ENCODE measurements at regions not wholly inside any gene's neighbourhood (a gene's known extent, or its start where the extent isn't known, plus 50 kb on each side); places are given as distances from the start of the nearest gene placed in this dataset.

DNA sequence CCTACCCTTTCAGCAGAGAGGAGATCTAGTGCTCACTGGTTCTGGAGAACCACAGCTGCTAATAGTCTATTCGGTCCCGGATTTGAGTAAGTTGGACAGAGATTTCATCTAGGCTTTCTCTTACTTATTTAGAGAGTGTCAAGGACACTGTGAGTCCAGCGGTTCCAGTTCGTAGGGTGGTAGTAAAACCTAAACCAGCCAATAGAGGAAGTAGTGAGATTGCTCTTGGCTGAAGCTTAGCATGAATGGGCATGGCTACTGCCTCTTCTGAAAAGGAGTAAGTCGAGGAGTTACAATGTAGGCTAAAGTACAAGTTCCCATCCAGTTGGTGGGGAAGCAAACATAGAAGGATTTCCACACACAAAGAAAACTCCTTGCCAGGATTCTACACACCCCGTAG lies 109.6 kb upstream of the MOCS2 start:
- intact Hi-C loops (cut with DNase I) = no loop called here
- Histone ChIP-seq H3K4me1 (no peaks in the 10 kb centered on the region), H3K27ac (no peak overlapping the region), H3K4me3 (no peak overlapping the region), H3K36me3 (no peaks in the 10 kb centered on the region), H3K27me3 (no peaks in the 10 kb centered on the region), H3K9me3 (peaks cover 0 to 12% of the 10 kb centered on the region in 2 donors)
- no peak for DNase-seq (ENCODE audit: low spot score in 2 of 2)
- TF ChIP-seq, protein P1, sequence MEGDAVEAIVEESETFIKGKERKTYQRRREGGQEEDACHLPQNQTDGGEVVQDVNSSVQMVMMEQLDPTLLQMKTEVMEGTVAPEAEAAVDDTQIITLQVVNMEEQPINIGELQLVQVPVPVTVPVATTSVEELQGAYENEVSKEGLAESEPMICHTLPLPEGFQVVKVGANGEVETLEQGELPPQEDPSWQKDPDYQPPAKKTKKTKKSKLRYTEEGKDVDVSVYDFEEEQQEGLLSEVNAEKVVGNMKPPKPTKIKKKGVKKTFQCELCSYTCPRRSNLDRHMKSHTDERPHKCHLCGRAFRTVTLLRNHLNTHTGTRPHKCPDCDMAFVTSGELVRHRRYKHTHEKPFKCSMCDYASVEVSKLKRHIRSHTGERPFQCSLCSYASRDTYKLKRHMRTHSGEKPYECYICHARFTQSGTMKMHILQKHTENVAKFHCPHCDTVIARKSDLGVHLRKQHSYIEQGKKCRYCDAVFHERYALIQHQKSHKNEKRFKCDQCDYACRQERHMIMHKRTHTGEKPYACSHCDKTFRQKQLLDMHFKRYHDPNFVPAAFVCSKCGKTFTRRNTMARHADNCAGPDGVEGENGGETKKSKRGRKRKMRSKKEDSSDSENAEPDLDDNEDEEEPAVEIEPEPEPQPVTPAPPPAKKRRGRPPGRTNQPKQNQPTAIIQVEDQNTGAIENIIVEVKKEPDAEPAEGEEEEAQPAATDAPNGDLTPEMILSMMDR (IDR thresholded peaks at IDR 0.05) = no peak

DNA sequence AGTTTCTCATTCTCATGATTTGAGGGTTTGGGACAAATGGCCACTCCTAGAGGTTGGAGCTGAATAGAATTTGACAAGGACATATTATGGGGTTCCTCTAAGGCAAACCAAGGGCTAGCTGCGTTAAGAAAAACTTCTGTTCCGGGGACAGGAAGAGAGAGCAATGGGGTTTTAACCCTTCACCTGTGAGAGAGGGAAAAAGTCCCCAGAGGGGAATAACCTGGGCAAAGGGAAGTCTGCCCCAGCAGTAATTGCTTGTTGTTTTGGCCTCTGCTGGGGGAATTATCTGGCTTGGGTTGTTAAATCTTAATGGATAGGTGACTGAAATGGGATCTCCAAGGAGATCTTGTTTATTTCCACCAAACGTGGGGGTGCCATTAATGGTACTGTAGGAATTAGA lies 110.1 kb upstream of the MOCS2 start:
- no peaks in the 10 kb centered on the region for H3K4me1 ChIP-seq
- H3K36me3 ChIP-seq = no peaks in the 10 kb centered on the region
- DNase-seq (ENCODE audit: low spot score in 2 of 2) = no peak
- H3K4me3 ChIP-seq = no peak overlapping the region
- no peaks in the 10 kb centered on the region for H3K27me3 ChIP-seq
- peaks cover 0 to 12% of the 10 kb centered on the region in 2 donors for H3K9me3 ChIP-seq
- TF ChIP-seq, protein P1 (IDR thresholded peaks at IDR 0.05) = no peak
- H3K27ac ChIP-seq = no peak overlapping the region
- intact Hi-C loops (cut with DNase I) = no loop called here

DNA sequence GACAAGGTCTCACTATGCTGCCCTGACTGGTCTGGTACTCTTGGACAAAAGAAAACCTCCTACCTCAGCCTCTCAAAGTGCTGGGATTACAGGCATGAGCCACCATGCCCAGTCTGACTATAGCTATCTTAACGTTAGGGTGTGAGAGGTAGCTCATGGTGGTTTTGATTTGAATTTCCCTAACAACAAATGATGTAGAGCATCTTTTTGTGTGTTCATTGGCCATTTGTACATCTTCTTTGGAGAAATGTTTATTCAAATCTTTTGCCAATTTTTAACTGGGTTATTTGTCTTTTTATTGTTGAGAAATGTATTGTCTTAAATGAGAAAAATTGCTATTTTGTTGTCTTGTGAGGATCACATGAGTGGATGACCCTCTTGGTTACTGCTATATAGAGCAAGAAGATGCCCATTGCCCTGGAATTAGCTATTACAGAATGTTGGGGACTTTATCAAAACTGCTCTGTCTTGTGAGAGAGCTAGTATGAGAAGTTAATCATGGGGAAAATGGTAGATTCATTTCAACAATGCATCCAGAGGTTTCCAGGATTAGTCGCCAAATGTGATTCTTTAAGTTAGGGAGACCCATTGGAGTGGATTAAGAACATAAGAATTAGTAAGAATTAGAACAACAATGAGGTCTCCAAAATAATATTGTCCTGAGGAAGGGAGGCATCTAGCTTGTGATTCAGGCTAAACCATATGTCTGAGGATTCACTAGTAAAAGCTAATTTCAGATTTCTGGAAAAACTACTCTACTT lies 124.3 kb upstream of the MOCS2 start:
- Histone ChIP-seq H3K4me1 (no peaks in the 10 kb centered on the region), H3K27me3 (no peaks in the 10 kb centered on the region), H3K36me3 (no peaks in the 10 kb centered on the region), H3K27ac (no peak overlapping the region), H3K9me3 (peaks cover 0 to 5% of the 10 kb centered on the region in 2 donors), H3K4me3 (no peak overlapping the region)
- DNase-seq (ENCODE audit: low spot score in 2 of 2) = no peak
- intact Hi-C loops (cut with DNase I) = no loop called here
- TF ChIP-seq, protein P1 (IDR thresholded peaks at IDR 0.05) = no peak

DNA sequence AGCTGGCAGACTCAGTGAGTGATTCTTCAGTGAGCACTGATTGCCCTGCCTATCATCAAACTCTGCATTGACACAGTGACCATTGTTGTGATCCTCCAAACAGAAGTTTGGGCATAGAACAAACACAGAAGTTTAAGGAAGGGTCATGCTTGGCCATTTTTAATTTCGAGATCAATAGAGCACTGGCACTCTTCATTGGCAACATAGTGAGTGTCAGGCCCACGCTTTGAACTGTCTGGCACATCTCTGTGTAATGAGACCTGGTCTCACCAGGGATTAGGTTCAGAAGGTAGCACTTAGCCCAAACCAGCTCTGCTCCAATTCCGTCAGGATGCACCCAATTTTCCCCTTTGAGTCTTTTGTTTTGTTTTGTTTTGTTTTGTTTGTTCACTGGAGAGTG lies 127.1 kb upstream of the MOCS2 start:
- no peaks in the 10 kb centered on the region for H3K9me3 ChIP-seq
- no peaks in the 10 kb centered on the region for H3K36me3 ChIP-seq
- TF ChIP-seq, protein P1 (IDR thresholded peaks at IDR 0.05) = no peak
- intact Hi-C loops (cut with DNase I) = no loop called here
- DNase-seq (ENCODE audit: low spot score in 2 of 2) = no peak
- no peak overlapping the region for H3K4me3 ChIP-seq
- H3K27ac ChIP-seq = no peak overlapping the region
- no peaks in the 10 kb centered on the region for H3K27me3 ChIP-seq
- H3K4me1 ChIP-seq = no peaks in the 10 kb centered on the region

DNA sequence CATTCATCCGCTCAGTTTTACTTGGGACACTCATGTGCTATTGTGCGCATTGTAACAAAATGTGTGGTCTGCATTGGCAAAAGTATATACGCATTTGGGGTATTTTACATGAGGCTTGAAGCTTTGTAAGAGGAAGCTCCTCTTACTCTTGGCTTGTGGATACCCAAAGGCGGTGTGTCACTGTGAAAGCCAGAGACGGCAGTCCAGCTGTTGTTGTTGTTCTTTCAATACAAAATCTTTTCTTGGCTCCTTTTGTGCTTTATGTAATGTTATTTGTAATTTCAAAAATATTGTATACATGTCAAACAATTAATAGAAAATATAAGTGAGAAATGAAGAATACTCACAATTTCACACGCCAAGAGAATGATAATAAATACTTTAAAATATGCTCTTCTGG lies 128.3 kb upstream of the MOCS2 start:
- Histone ChIP-seq H3K9me3 (no peaks in the 10 kb centered on the region), H3K27ac (no peak overlapping the region), H3K4me3 (no peak overlapping the region), H3K27me3 (no peaks in the 10 kb centered on the region), H3K36me3 (no peaks in the 10 kb centered on the region), H3K4me1 (no peaks in the 10 kb centered on the region)
- TF ChIP-seq, protein P1 (IDR thresholded peaks at IDR 0.05) = no peak
- intact Hi-C loops (cut with DNase I) = no loop called here
- no peak for DNase-seq (ENCODE audit: low spot score in 2 of 2)
